GM12875 (cell line): ENCODE measurements at regions not wholly inside any gene's neighbourhood (a gene's known extent, or its start where the extent isn't known, plus 50 kb on each side); places are given as distances from the start of the nearest gene placed in this dataset.

Source experiments
- H3K4me3 ChIP-seq: one replicate; pipeline ENCODE4 v1.5.1; 2011; ENCODE audit warnings: low read depth, low read length, control low read depth
- CTCF ChIP-seq: IDR thresholded peaks from 2 replicates; pipeline ENCODE4 v1.5.1; 2011; ENCODE audit warnings: low read depth, mild to moderate bottlenecking, control low read depth, inconsistent platforms, low read length, moderate library complexity, borderline replicate concordance; ENCODE audit not compliant: insufficient read depth

- TF ChIP-seq CTCF = no peak
- H3K4me3 ChIP-seq = no peak overlapping the region
Measured at GRCh38 chr13:85334187-85334586, 465.0 kb downstream of the SLITRK6 start.

GRCh38 chr13:85333506-85334020 lies 465.7 kb downstream of the SLITRK6 start:
- H3K4me3 ChIP-seq = no peak overlapping the region
- no peak for TF ChIP-seq CTCF

- H3K4me3 ChIP-seq = no peak overlapping the region
- no peak for TF ChIP-seq CTCF
Measured at GRCh38 chr13:85332615-85333014, 466.6 kb downstream of the SLITRK6 start.

- no peak overlapping the region for H3K4me3 ChIP-seq
- no peak for TF ChIP-seq CTCF
Measured at GRCh38 chr13:85321734-85322133, 477.5 kb downstream of the SLITRK6 start.

GRCh38 chr13:85317781-85318180 lies 481.4 kb downstream of the SLITRK6 start:
- no peak for TF ChIP-seq CTCF
- H3K4me3 ChIP-seq = no peak overlapping the region

- H3K4me3 ChIP-seq = no peak overlapping the region
Measured at GRCh38 chr13:85316506-85317025, 482.7 kb downstream of the SLITRK6 start.

GRCh38 chr13:85314686-85315085 lies 484.5 kb downstream of the SLITRK6 start:
- TF ChIP-seq CTCF = no peak

More at GRCh38 chr13:85316506-85317025, 482.7 kb downstream of the SLITRK6 start:
- TF ChIP-seq CTCF = no peak

More at GRCh38 chr13:85314686-85315085, 484.5 kb downstream of the SLITRK6 start:
- H3K4me3 ChIP-seq = no peak overlapping the region
